ENCODE measurements at regions not wholly inside any gene's neighbourhood (a gene's known extent, or its start where the extent isn't known, plus 50 kb on each side); places are given as distances from the start of the nearest gene placed in this dataset.

DNA sequence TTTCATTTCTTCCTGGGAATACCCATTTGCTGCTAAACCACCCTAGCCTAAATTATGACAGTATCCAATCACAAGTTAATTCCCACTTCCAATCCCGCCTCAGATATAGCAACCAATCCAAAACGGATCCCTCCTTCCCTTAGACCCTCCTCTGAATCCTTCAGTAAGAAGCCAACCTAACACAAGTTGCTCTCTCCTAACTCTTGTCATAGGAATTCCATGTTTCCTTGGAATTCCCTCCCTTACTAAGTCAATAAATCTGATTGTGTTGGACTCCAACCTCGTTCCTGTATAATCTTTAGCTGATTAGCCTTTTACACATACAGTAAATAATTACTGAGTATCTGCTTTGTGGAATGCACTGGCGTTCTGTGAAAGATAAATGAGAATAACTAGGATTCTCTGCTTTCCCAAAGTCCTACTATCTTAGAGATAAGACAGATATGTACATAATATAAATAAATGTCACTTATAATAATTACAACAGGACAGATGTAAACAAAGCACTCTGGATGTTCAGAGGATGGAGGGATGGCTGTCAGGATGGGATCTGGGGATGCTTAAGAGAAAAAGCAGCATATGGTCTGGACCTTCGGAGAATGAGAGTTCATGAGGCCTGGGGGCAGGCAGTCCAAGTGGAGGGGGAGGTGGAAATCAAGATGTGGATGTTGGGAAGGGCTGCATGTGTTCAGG is 185.8 kb upstream of the SOX5 start:
- intact Hi-C loops (cut with micrococcal nuclease): no loop called here
- Histone ChIP-seq H4K20me1 (ENCODE audit: insufficient read depth) (no peaks in the 10 kb centered on the region), H3K27ac (ENCODE audit: low read depth, low read length) (no peak overlapping the region), H3K9ac (ENCODE audit: low read length) (no peak overlapping the region), H2AFZ (ENCODE audit: low read depth, low read length, poor library complexity, severe bottlenecking) (no peak overlapping the region), H3K4me2 (ENCODE audit: low read length) (no peak overlapping the region), H3K4me3 (replicated peaks in 1 of 2; ENCODE audit: low read depth in 1 of 2, low read length in 2 of 2) (no peak overlapping the region), H3K27me3 (ENCODE audit: insufficient read depth, low read length) (no peaks in the 10 kb centered on the region), H3K9me2 (ENCODE audit: insufficient read depth) (no peaks in the 10 kb centered on the region), H3K9me3 (ENCODE audit: control insufficient read depth in 1 of 2, insufficient read depth in 1 of 2, low read depth in 1 of 2, low read length in 2 of 2) (peaks cover 6 to 17% of the 10 kb centered on the region in 2 experiments; a peak in 3 of 4 replicates), H3K4me1 (ENCODE audit: control insufficient read depth in 1 of 2, insufficient read depth in 2 of 2, low read length in 2 of 2) (no peaks in the 10 kb centered on the region), H3K79me2 (ENCODE audit: insufficient read depth, low read length) (no peaks in the 10 kb centered on the region), H3K36me3 (ENCODE audit: control insufficient read depth in 1 of 2, insufficient read depth in 2 of 2, low read length in 2 of 2) (no peaks in the 10 kb centered on the region)
- no peak for TF ChIP-seq CBX3 (IDR thresholded peaks at IDR 0.05; ENCODE audit: low read depth)
- no peak for TF ChIP-seq EZH2 (IDR thresholded peaks at IDR 0.05)
- TF ChIP-seq, protein P1, sequence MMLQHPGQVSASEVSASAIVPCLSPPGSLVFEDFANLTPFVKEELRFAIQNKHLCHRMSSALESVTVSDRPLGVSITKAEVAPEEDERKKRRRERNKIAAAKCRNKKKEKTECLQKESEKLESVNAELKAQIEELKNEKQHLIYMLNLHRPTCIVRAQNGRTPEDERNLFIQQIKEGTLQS (IDR thresholded peaks at IDR 0.05): no peak
- TF ChIP-seq SRF (IDR thresholded peaks at IDR 0.05; ENCODE audit: low read depth): no peak
- no peak for TF ChIP-seq FOSL1 (IDR thresholded peaks at IDR 0.05; ENCODE audit: low read depth)
- no peak for TF ChIP-seq RAD21 (IDR thresholded peaks at IDR 0.05; ENCODE audit: low read depth)
- no peak for TF ChIP-seq SIN3A (IDR thresholded peaks at IDR 0.05; ENCODE audit: low read depth)
- no peak for TF ChIP-seq POLR2A (IDR thresholded peaks at IDR 0.05; ENCODE audit: borderline replicate concordance, extremely low read depth, insufficient read depth, insufficient read length)
- TF ChIP-seq, protein P2, sequence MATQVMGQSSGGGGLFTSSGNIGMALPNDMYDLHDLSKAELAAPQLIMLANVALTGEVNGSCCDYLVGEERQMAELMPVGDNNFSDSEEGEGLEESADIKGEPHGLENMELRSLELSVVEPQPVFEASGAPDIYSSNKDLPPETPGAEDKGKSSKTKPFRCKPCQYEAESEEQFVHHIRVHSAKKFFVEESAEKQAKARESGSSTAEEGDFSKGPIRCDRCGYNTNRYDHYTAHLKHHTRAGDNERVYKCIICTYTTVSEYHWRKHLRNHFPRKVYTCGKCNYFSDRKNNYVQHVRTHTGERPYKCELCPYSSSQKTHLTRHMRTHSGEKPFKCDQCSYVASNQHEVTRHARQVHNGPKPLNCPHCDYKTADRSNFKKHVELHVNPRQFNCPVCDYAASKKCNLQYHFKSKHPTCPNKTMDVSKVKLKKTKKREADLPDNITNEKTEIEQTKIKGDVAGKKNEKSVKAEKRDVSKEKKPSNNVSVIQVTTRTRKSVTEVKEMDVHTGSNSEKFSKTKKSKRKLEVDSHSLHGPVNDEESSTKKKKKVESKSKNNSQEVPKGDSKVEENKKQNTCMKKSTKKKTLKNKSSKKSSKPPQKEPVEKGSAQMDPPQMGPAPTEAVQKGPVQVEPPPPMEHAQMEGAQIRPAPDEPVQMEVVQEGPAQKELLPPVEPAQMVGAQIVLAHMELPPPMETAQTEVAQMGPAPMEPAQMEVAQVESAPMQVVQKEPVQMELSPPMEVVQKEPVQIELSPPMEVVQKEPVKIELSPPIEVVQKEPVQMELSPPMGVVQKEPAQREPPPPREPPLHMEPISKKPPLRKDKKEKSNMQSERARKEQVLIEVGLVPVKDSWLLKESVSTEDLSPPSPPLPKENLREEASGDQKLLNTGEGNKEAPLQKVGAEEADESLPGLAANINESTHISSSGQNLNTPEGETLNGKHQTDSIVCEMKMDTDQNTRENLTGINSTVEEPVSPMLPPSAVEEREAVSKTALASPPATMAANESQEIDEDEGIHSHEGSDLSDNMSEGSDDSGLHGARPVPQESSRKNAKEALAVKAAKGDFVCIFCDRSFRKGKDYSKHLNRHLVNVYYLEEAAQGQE (IDR thresholded peaks at IDR 0.05; ENCODE audit: low read depth): no peak
- TF ChIP-seq TCF7L2 (IDR thresholded peaks at IDR 0.05; ENCODE audit: borderline replicate concordance, extremely low read depth, insufficient read depth, insufficient read length): no peak
- no peak for TF ChIP-seq ZBTB33 (IDR thresholded peaks at IDR 0.05; ENCODE audit: extremely low read depth, insufficient replicate concordance, low read length)
- no peak for TF ChIP-seq ZFX (IDR thresholded peaks at IDR 0.05)
- TF ChIP-seq JUND (IDR thresholded peaks at IDR 0.05): no peak
- TF ChIP-seq, protein P3, sequence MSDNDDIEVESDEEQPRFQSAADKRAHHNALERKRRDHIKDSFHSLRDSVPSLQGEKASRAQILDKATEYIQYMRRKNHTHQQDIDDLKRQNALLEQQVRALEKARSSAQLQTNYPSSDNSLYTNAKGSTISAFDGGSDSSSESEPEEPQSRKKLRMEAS (IDR thresholded peaks at IDR 0.05): no peak
- no peak for TF ChIP-seq EZH2phosphoT487 (IDR thresholded peaks at IDR 0.05; ENCODE audit: borderline replicate concordance)
- no peak for TF ChIP-seq YY1 (IDR thresholded peaks at IDR 0.05; ENCODE audit: extremely low read depth, insufficient replicate concordance, low read depth, low read length)
- TF ChIP-seq EGR1 (IDR thresholded peaks at IDR 0.05; ENCODE audit: low read depth): no peak
- TF ChIP-seq POLR2AphosphoS5 (IDR thresholded peaks at IDR 0.05; ENCODE audit: low read depth, low read length): no peak
- TF ChIP-seq CEBPB (IDR thresholded peaks at IDR 0.05; ENCODE audit: low read depth): no peak
- TF ChIP-seq SP1 (IDR thresholded peaks at IDR 0.05; ENCODE audit: low read depth): no peak
- ATAC-seq (no peak), DNase-seq (ENCODE audit: low read depth, low spot score) (no peak)
- CTCF ChIA-PET: no interaction called here
- RAD21 ChIA-PET (ENCODE audit: low non-redundant PET in 1 of 2, low total read pairs in 2 of 2, uncharacterized antibody in 2 of 2, unreplicated experiment in 2 of 2): no interaction called here
- BruUV-seq (replicated peaks): no TSS peak
- POLR2A ChIA-PET: no interaction called here

Data from HCT116 (cell line).